OCI-LY3 (cell line): ENCODE measurements at regions not wholly inside any gene's neighbourhood (a gene's known extent, or its start where the extent isn't known, plus 50 kb on each side); places are given as distances from the start of the nearest gene placed in this dataset.

Experiments
- H2AFZ ChIP-seq: fragments of 200-600, 300-600 bp; shearing (Covaris generic); 2 replicates; pipeline ENCODE4 v1.6.0; 2014; ENCODE audit warnings: antibody characterized with exemption, low read depth, low read length
- H3K27ac ChIP-seq: fragments of 200-600, 300-600 bp; sonication (generic); 2 replicates; pipeline ENCODE4 v1.5.1; 2014; ENCODE audit warnings: mild to moderate bottlenecking, low read length, moderate library complexity, mixed read lengths
- H3K27me3 ChIP-seq: fragments of 200-600, 300-600 bp; sonication (generic); 2 replicates; pipeline ENCODE4 v1.6.1; 2014; ENCODE audit warnings: low read depth, low read length, mixed read lengths
- H3K36me3 ChIP-seq: fragments of 200-600, 300-600 bp; sonication (generic); replicated peaks from 2 replicates; pipeline ENCODE3; 2014; ENCODE audit warnings: low read depth, low read length, mixed read lengths
- H3K4me1 ChIP-seq: fragments of 300-600, 200-600 bp; sonication (generic); 2 replicates; pipeline ENCODE4 v1.6.1; 2014; ENCODE audit warnings: low read length, mixed read lengths
- H3K4me2 ChIP-seq: fragments of 200-600, 300-600 bp; sonication (generic); 2 replicates; pipeline ENCODE4 v1.6.1; 2014; ENCODE audit warnings: low read length, mixed read lengths
- H3K4me3 ChIP-seq: fragments of 300-600, 200-600 bp; sonication (generic); 2 replicates; pipeline ENCODE4 v1.5.1; 2014; ENCODE audit warnings: antibody characterized with exemption, mild to moderate bottlenecking, low read length, moderate library complexity
- H3K79me2 ChIP-seq: fragments of 300-600, 200-600 bp; shearing (Covaris generic); 2 replicates; pipeline ENCODE4 v1.6.1; 2014; ENCODE audit warnings: mild to moderate bottlenecking, low read length, mixed read lengths
- H3K9ac ChIP-seq: fragments of 300-600, 200-600 bp; shearing (Covaris generic); 2 replicates; pipeline ENCODE4 v1.6.0; 2014; ENCODE audit warnings: mild to moderate bottlenecking, low read length, moderate library complexity
- H3K9me3 ChIP-seq: fragments of 200-600, 300-600 bp; shearing (Covaris generic); 2 replicates; pipeline ENCODE4 v1.6.1; 2014; ENCODE audit warnings: low read length, mixed read lengths; ENCODE audit not compliant: insufficient read depth
- H4K20me1 ChIP-seq: fragments of 200-600, 300-600 bp; sonication (generic); 2 replicates; pipeline ENCODE4 v1.6.1; 2016; ENCODE audit warnings: low read length, mixed read lengths; ENCODE audit not compliant: insufficient read depth
- EZH2phosphoT487 ChIP-seq: fragments of 200-600 bp; shearing (Covaris generic); IDR thresholded peaks from 2 replicates; pipeline ENCODE4 v1.6.1; 2018; ENCODE audit warnings: antibody characterized with exemption, mixed run types, low read depth
- TF ChIP-seq, protein P1 (sequence below): fragments of 200-600, 300-600 bp; sonication (generic); IDR thresholded peaks from 2 replicates; pipeline ENCODE4 v1.5.1; 2014; ENCODE audit warnings: antibody characterized with exemption, low read length, low read depth

DNA sequence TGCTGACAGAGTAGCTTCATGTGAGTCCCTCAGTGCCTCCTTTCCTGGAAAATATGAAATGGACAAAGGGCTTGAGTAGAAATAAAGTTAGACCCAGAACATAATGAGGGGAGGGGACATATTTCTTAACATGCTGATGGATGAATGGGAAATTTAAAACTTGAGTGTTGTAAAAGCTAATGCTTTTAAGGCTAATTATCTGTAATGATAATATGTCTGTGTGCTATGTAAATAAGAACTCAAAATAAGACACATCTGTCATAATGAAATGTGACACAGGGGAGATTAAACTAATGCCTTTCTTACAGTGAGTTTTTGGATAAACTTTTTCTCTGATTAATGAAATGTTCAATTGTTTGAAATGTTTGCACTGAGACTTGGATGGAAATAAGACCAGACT lies 65.8 kb upstream of the RFXAP start:
- H3K4me3 ChIP-seq, result no peak overlapping the region
- no peak overlapping the region for H3K27ac ChIP-seq
- no peak for TF ChIP-seq EZH2phosphoT487
- TF ChIP-seq, protein P1, sequence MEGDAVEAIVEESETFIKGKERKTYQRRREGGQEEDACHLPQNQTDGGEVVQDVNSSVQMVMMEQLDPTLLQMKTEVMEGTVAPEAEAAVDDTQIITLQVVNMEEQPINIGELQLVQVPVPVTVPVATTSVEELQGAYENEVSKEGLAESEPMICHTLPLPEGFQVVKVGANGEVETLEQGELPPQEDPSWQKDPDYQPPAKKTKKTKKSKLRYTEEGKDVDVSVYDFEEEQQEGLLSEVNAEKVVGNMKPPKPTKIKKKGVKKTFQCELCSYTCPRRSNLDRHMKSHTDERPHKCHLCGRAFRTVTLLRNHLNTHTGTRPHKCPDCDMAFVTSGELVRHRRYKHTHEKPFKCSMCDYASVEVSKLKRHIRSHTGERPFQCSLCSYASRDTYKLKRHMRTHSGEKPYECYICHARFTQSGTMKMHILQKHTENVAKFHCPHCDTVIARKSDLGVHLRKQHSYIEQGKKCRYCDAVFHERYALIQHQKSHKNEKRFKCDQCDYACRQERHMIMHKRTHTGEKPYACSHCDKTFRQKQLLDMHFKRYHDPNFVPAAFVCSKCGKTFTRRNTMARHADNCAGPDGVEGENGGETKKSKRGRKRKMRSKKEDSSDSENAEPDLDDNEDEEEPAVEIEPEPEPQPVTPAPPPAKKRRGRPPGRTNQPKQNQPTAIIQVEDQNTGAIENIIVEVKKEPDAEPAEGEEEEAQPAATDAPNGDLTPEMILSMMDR, result no peak
- no peaks in the 10 kb centered on the region for H3K79me2 ChIP-seq
- 0 out of 2 replicates have a peak, but pooled peaks cover 4% of the 10 kb centered on the region for H3K27me3 ChIP-seq
- no peaks in the 10 kb centered on the region for H3K4me1 ChIP-seq
- no peak overlapping the region for H3K9ac ChIP-seq
- H4K20me1 ChIP-seq, result no peaks in the 10 kb centered on the region
- no peaks in the 10 kb centered on the region for H3K36me3 ChIP-seq
- no peak overlapping the region for H2AFZ ChIP-seq
- no peak overlapping the region for H3K4me2 ChIP-seq
- no peaks in the 10 kb centered on the region for H3K9me3 ChIP-seq

DNA sequence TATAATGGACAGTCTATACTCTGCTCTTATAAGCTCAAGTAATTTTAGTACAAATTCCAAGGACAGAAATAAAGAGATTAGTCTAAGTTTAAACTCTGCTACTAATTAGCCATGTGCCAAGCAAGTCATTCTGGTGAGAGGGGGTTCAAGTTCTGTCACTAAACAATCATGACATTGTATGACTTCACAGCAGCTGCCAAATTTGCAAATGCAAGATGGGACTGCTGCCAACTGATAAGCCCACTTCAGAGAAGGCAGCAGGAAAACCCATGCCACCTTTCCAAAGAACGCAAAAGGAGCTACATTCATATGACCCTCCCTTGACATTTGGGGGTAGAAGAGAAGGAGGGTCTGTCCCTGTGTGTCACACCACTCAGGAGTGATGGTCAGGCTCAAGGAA lies 60.7 kb upstream of the RFXAP start:
- H3K9ac ChIP-seq, result no peak overlapping the region
- H3K79me2 ChIP-seq, result no peaks in the 10 kb centered on the region
- TF ChIP-seq, protein P1, result no peak
- TF ChIP-seq EZH2phosphoT487, result no peak
- no peak overlapping the region for H2AFZ ChIP-seq
- H3K4me3 ChIP-seq, result no peak overlapping the region
- no peaks in the 10 kb centered on the region for H3K9me3 ChIP-seq
- no peaks in the 10 kb centered on the region for H3K36me3 ChIP-seq
- H4K20me1 ChIP-seq, result no peaks in the 10 kb centered on the region
- 0 out of 2 replicates have a peak, but pooled peaks cover 4% of the 10 kb centered on the region for H3K27me3 ChIP-seq
- no peaks in the 10 kb centered on the region for H3K4me1 ChIP-seq
- no peak overlapping the region for H3K4me2 ChIP-seq
- H3K27ac ChIP-seq, result no peak overlapping the region

DNA sequence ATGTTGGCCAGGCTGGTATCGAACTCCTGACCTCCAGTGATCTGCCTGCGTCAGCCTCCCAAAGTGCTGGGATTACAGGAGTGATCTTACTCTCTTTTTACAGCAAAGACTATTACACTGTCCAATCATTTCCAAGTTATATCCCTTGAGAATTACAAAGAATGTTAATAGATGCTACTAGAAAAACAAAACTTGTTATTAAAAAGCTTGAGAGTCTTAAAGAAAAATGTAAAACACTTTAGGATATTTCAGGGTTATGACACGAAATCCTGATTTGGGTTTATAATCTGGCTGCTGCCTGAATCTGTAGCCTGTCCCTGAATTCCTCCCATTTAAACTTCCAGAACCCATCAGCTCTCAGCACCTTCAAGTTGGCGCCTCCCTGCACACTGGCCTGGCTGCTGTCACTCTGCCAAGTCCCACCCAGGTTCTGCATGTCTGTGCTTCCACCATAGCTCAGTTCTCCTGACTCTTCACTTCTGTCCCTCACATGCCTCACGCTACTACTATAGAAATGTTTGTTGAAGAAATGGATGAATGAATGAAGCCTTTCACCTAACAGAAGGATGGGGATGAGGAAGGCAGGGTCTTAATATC lies 55.8 kb upstream of the RFXAP start:
- Histone ChIP-seq H3K4me2 (no peak overlapping the region), H2AFZ (no peak overlapping the region), H3K4me3 (no peak overlapping the region), H4K20me1 (no peaks in the 10 kb centered on the region), H3K27ac (no peak overlapping the region), H3K9me3 (peaks cover 15% of the 10 kb centered on the region), H3K4me1 (no peaks in the 10 kb centered on the region), H3K9ac (no peak overlapping the region), H3K27me3 (no peaks in the 10 kb centered on the region), H3K79me2 (no peaks in the 10 kb centered on the region), H3K36me3 (no peaks in the 10 kb centered on the region)
- no peak for TF ChIP-seq EZH2phosphoT487
- TF ChIP-seq, protein P1, result no peak

DNA sequence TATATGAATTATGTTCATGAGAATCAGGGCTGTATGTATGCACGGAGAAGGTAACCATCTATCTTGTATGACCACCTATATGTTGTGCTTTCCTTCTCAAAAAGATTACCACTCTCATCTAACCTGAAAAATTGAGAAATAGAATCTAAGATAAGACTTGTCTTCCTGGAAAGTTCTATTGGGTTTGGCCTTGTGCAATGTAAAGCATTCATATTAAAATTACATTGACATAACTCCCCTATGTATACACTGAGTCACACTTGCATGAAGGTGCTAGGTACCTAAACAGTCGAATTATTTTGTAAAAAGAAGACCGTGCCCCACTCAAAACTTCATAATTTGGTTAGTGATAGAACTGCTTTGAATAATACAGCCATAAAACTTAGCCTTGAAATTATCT lies 54.5 kb upstream of the RFXAP start:
- H3K36me3 ChIP-seq, result no peaks in the 10 kb centered on the region
- H3K9ac ChIP-seq, result no peak overlapping the region
- peaks cover 15% of the 10 kb centered on the region for H3K9me3 ChIP-seq
- H3K4me2 ChIP-seq, result no peak overlapping the region
- no peak overlapping the region for H3K27ac ChIP-seq
- no peak overlapping the region for H3K4me3 ChIP-seq
- no peaks in the 10 kb centered on the region for H3K27me3 ChIP-seq
- TF ChIP-seq EZH2phosphoT487, result no peak
- TF ChIP-seq, protein P1, result no peak
- H3K4me1 ChIP-seq, result peaks cover 12% of the 10 kb centered on the region
- H3K79me2 ChIP-seq, result no peaks in the 10 kb centered on the region
- no peak overlapping the region for H2AFZ ChIP-seq
- H4K20me1 ChIP-seq, result no peaks in the 10 kb centered on the region
